Ishikawa (cell line): ENCODE measurements at regions not wholly inside any gene's neighbourhood (a gene's known extent, or its start where the extent isn't known, plus 50 kb on each side); places are given as distances from the start of the nearest gene placed in this dataset.

ENCODE experiments used
- CEBPB ChIP-seq: IDR thresholded peaks from 2 replicates; pipeline ENCODE4 v1.6.1; 2012
- CREB1 ChIP-seq: IDR thresholded peaks from 2 replicates; pipeline ENCODE4 v1.6.1; 2012; ENCODE audit warnings: low read depth
- EGR1 ChIP-seq: IDR thresholded peaks from 2 replicates; pipeline ENCODE4 v1.6.1; 2012
- EP300 ChIP-seq: IDR thresholded peaks from 2 replicates; pipeline ENCODE4 v1.6.1; 2012; ENCODE audit warnings: borderline replicate concordance
- FOXM1 ChIP-seq: IDR thresholded peaks from 2 replicates; pipeline ENCODE4 v1.6.1; 2012; ENCODE audit warnings: low read depth, borderline replicate concordance
- MAX ChIP-seq: IDR thresholded peaks from 2 replicates; pipeline ENCODE4 v1.6.1; 2012
- NFIC ChIP-seq: IDR thresholded peaks from 2 replicates; pipeline ENCODE4 v1.6.1; 2012
- RAD21 ChIP-seq: IDR thresholded peaks from 2 replicates; pipeline ENCODE4 v1.6.1; 2012; ENCODE audit warnings: low read depth
- REST ChIP-seq: IDR thresholded peaks from 2 replicates; pipeline ENCODE4 v1.6.1; 2012; ENCODE audit warnings: low read depth, mild to moderate bottlenecking
- TAF1 ChIP-seq: IDR thresholded peaks from 2 replicates; pipeline ENCODE4 v1.6.1; 2012; ENCODE audit warnings: low read depth, mild to moderate bottlenecking
- TCF12 ChIP-seq: IDR thresholded peaks from 2 replicates; pipeline ENCODE4 v1.6.1; 2012; ENCODE audit warnings: low read depth
- TEAD4 ChIP-seq: IDR thresholded peaks from 2 replicates; pipeline ENCODE4 v1.6.1; 2012
- USF1 ChIP-seq: IDR thresholded peaks from 2 replicates; pipeline ENCODE4 v1.6.1; 2012
- YY1 ChIP-seq: IDR thresholded peaks from 2 replicates; pipeline ENCODE4 v1.6.1; 2012; ENCODE audit warnings: low read depth
- ZBTB7A ChIP-seq: IDR thresholded peaks from 2 replicates; pipeline ENCODE4 v1.6.1; 2012; ENCODE audit warnings: low read depth

- TF ChIP-seq USF1, result no peak
- no peak for TF ChIP-seq RAD21
- TF ChIP-seq CEBPB, result no peak
- no peak for TF ChIP-seq EGR1
- no peak for TF ChIP-seq YY1
- TF ChIP-seq ZBTB7A, result no peak
- TF ChIP-seq EP300, result no peak
- TF ChIP-seq TAF1, result no peak
- TF ChIP-seq TEAD4, result no peak
- TF ChIP-seq REST, result no peak
- no peak for TF ChIP-seq TCF12
- TF ChIP-seq FOXM1, result no peak
Measured at GRCh38 chr5:12662545-12663314, 758.5 kb upstream of the CTNND2 start.

- TF ChIP-seq RAD21, result no peak
- TF ChIP-seq YY1, result no peak
- no peak for TF ChIP-seq EGR1
- no peak for TF ChIP-seq USF1
- TF ChIP-seq CEBPB, result no peak
- no peak for TF ChIP-seq NFIC
- TF ChIP-seq EP300, result no peak
Measured at GRCh38 chr5:12661617-12662370, 757.5 kb upstream of the CTNND2 start.

GRCh38 chr5:12659686-12660085, 755.4 kb upstream of the CTNND2 start:
- TF ChIP-seq CREB1 (no peak), RAD21 (no peak), EGR1 (no peak), TEAD4 (no peak), MAX (no peak), YY1 (no peak), NFIC (no peak), TCF12 (no peak), REST (no peak), ZBTB7A (no peak)

- TF ChIP-seq YY1 (no peak), ZBTB7A (no peak), USF1 (no peak), EP300 (no peak), TEAD4 (no peak), TCF12 (no peak), CREB1 (no peak), FOXM1 (no peak), NFIC (no peak), CEBPB (no peak)
Measured at GRCh38 chr5:12658871-12659446, 754.7 kb upstream of the CTNND2 start.

- TF ChIP-seq TAF1 (no peak), CEBPB (no peak), TEAD4 (no peak), YY1 (no peak), TCF12 (no peak), EGR1 (no peak), FOXM1 (no peak), MAX (no peak), ZBTB7A (no peak), REST (no peak), EP300 (no peak), CREB1 (no peak), RAD21 (no peak), NFIC (no peak)
Measured at GRCh38 chr5:12655675-12656074, 751.4 kb upstream of the CTNND2 start.
